ENCODE measurements at regions not wholly inside any gene's neighbourhood (a gene's known extent, or its start where the extent isn't known, plus 50 kb on each side); places are given as distances from the start of the nearest gene placed in this dataset.

DNA sequence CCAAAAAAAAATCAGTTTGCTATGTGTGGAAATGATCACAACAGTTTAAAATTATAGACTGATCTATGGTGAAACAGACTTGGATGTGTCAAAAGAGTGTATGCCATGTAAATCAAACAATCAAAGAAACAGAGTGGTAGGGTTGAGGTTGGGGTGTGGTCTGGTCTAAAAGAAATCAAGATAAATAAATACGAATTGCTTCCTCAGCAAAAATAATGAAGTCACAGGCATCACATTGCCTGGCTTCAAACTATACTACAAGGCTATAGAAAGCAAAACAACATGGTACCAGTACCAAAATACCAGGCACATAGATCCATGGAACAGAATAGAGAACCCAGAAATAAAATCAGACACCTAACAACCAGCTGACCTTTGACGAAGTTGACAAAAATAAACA is 1796.9 kb downstream of the NCAM2 start:
- no peak for TF ChIP-seq EZH2 (IDR thresholded peaks at IDR 0.05; ENCODE audit: low read depth)
- TF ChIP-seq, protein P1, sequence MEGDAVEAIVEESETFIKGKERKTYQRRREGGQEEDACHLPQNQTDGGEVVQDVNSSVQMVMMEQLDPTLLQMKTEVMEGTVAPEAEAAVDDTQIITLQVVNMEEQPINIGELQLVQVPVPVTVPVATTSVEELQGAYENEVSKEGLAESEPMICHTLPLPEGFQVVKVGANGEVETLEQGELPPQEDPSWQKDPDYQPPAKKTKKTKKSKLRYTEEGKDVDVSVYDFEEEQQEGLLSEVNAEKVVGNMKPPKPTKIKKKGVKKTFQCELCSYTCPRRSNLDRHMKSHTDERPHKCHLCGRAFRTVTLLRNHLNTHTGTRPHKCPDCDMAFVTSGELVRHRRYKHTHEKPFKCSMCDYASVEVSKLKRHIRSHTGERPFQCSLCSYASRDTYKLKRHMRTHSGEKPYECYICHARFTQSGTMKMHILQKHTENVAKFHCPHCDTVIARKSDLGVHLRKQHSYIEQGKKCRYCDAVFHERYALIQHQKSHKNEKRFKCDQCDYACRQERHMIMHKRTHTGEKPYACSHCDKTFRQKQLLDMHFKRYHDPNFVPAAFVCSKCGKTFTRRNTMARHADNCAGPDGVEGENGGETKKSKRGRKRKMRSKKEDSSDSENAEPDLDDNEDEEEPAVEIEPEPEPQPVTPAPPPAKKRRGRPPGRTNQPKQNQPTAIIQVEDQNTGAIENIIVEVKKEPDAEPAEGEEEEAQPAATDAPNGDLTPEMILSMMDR (conservative IDR thresholded peaks at IDR 0.05) = no peak
